K562 (cell line): ENCODE measurements at regions not wholly inside any gene's neighbourhood (a gene's known extent, or its start where the extent isn't known, plus 50 kb on each side); places are given as distances from the start of the nearest gene placed in this dataset.

Experiments
- CHD4 ChIP-seq: fragments of 200-600 bp; sonication (generic); IDR thresholded peaks from 3 replicates; pipeline ENCODE4 v1.6.1; 2012; ENCODE audit warnings: low read depth, mild to moderate bottlenecking, mixed read lengths, low read length, inconsistent platforms; ENCODE audit not compliant: insufficient read depth, insufficient replicate concordance, poor library complexity, severe bottlenecking
- ELF1 ChIP-seq: fragments of 200-800 bp; sonication (Bioruptor generic); IDR thresholded peaks from 2 replicates; pipeline ENCODE4 v1.6.1; 2016; ENCODE audit warnings: missing genetic modification characterization, missing compliant biosample characterization
- EZH2 ChIP-seq: IDR thresholded peaks from 2 replicates; pipeline ENCODE4 v1.6.1; 2012; ENCODE audit warnings: low read depth, mild to moderate bottlenecking, inconsistent platforms, low read length, borderline replicate concordance
- FOSL1 ChIP-seq: fragments of 200-800 bp; sonication (Bioruptor generic); conservative IDR thresholded peaks from 2 replicates; pipeline ENCODE4 v1.6.1; 2016; ENCODE audit warnings: missing genetic modification characterization, missing compliant biosample characterization
- HDAC1 ChIP-seq, 2 experiments: fragments of 450-650 bp; IDR thresholded peaks; 2 replicates each; pipeline ENCODE4 v1.6.1; 2016 to 2017; ENCODE audit warnings: inconsistent platforms in 1 of 2, mild to moderate bottlenecking in 1 of 2, moderate library complexity in 1 of 2
- KDM4B ChIP-seq, 2 experiments: fragments of 450-650 bp in 1 of 2; sonication (generic) in 1 of 2; IDR thresholded peaks; 2 replicates each; pipeline ENCODE4 v1.6.1; 2016 to 2017; ENCODE audit warnings: borderline replicate concordance in 2 of 2, antibody characterized with exemption in 1 of 2, low read depth in 1 of 2, mild to moderate bottlenecking in 1 of 2
- SIX5 ChIP-seq, 2 experiments: IDR thresholded peaks; 2 replicates each; pipeline ENCODE4 v1.6.1; 2011; ENCODE audit warnings: low read length in 2 of 2, borderline replicate concordance in 1 of 2, low read depth in 1 of 2, mild to moderate bottlenecking in 1 of 2, moderate library complexity in 1 of 2; ENCODE audit not compliant: insufficient read depth in 1 of 2
- ZBED1 ChIP-seq: IDR thresholded peaks from 2 replicates; pipeline ENCODE4 v1.6.1; 2014
- ZBTB7A ChIP-seq: IDR thresholded peaks from 2 replicates; pipeline ENCODE4 v1.6.1; 2011; ENCODE audit warnings: low read depth, mild to moderate bottlenecking, low read length, moderate library complexity, borderline replicate concordance; ENCODE audit not compliant: control insufficient read depth
- ZNF263 ChIP-seq: sonication (generic); formaldehyde crosslinking; IDR thresholded peaks from 2 replicates; pipeline ENCODE4 v1.8.0; 2022; ENCODE audit warnings: mild to moderate bottlenecking, missing genetic modification reagents, borderline replicate concordance
- TF ChIP-seq, protein P1 (sequence below), 3 experiments: IDR thresholded peaks in 2 of 3; conservative IDR thresholded peaks in 1 of 3; 2 replicates each; pipeline ENCODE4 v1.5.1; 2011 to 2012; ENCODE audit warnings: low read length in 3 of 3, mild to moderate bottlenecking in 3 of 3, control low read depth in 2 of 3, improper control_type of control experiment in 1 of 3, inconsistent platforms in 1 of 3, low read depth in 1 of 3, mixed read lengths in 1 of 3, moderate library complexity in 1 of 3; ENCODE audit not compliant: insufficient read depth in 2 of 3

DNA sequence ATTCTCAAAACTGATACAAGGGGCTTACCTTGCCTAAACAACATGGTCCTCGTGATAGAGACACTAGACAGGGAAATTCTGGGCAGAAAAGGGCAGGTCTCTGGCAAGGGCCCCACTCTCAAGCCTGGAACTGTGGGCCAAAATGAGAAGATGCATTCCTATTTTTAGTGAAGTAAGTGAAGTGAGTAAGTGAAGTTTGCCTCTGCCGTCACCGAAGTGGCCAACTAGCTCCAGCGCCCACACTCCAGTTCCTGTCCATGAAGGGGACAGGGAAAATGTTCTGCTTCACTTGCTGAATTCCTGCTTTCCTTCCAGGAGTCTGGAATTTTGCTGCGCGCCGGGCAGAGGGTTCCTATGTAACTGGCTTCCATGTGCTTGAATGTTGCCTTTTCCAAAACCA lies 1035.6 kb upstream of the TMEM132C start:
- TF ChIP-seq KDM4B (IDR thresholded peaks at IDR 0.05; ENCODE audit: borderline replicate concordance in 2 of 2, low read depth in 1 of 2) (no peak), ZBTB7A (no peak), SIX5 (IDR thresholded peaks at IDR 0.05; ENCODE audit: borderline replicate concordance in 1 of 2, insufficient read depth in 1 of 2, low read depth in 1 of 2, low read length in 2 of 2) (no peak), ZNF263 (no peak), HDAC1 (IDR thresholded peaks at IDR 0.05) (no peak), EZH2 (no peak), FOSL1 (no peak), ELF1 (tag) (no peak), CHD4 (no peak), ZBED1 (no peak)
- TF ChIP-seq, protein P1, sequence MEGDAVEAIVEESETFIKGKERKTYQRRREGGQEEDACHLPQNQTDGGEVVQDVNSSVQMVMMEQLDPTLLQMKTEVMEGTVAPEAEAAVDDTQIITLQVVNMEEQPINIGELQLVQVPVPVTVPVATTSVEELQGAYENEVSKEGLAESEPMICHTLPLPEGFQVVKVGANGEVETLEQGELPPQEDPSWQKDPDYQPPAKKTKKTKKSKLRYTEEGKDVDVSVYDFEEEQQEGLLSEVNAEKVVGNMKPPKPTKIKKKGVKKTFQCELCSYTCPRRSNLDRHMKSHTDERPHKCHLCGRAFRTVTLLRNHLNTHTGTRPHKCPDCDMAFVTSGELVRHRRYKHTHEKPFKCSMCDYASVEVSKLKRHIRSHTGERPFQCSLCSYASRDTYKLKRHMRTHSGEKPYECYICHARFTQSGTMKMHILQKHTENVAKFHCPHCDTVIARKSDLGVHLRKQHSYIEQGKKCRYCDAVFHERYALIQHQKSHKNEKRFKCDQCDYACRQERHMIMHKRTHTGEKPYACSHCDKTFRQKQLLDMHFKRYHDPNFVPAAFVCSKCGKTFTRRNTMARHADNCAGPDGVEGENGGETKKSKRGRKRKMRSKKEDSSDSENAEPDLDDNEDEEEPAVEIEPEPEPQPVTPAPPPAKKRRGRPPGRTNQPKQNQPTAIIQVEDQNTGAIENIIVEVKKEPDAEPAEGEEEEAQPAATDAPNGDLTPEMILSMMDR (IDR thresholded peaks at IDR 0.05 in 2 of 3, conservative IDR thresholded peaks at IDR 0.05 in 1 of 3; ENCODE audit: insufficient read depth in 2 of 3, low read depth in 1 of 3, low read length in 3 of 3) = no peak
